ENCODE measurements at regions not wholly inside any gene's neighbourhood (a gene's known extent, or its start where the extent isn't known, plus 50 kb on each side); places are given as distances from the start of the nearest gene placed in this dataset.

DNA sequence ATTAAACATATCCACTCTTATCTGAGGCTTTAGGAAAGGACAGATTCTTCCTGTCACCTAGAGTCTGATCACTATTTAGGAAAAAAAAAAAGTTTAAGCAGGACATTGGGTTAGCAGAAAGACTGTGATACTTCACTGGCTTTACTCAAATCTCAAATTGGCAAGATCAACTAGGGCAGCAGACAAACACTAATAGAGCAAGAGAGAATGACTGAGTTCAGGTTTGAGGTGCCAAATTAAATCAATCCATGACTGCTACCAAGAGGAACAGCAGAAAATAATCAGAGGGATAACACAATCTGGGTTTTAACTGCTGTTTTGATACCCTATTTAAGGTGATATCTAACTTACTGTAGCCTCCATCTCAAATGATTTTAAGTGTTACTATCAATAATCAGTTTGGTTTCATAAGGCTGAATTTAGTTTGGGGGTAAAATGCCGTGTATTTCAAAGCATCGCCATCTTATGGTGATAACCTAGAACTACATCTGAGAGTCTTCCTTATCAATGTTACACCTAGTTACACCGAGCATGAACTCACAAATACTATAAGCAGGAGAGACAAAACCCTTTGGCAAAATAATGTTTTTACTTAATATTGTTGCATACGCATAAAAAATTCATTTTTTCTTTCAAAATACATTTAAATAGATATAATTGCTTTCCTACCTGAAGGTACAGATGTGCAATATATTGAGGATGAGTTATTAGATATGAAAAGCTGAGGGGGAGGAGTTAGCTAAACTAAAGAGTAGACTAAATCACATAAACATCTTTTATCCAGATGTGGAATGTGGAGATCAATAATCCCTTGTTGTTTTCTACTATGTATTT, 286.4 kb upstream of the CDH12 start:
- TF ChIP-seq, protein P1, sequence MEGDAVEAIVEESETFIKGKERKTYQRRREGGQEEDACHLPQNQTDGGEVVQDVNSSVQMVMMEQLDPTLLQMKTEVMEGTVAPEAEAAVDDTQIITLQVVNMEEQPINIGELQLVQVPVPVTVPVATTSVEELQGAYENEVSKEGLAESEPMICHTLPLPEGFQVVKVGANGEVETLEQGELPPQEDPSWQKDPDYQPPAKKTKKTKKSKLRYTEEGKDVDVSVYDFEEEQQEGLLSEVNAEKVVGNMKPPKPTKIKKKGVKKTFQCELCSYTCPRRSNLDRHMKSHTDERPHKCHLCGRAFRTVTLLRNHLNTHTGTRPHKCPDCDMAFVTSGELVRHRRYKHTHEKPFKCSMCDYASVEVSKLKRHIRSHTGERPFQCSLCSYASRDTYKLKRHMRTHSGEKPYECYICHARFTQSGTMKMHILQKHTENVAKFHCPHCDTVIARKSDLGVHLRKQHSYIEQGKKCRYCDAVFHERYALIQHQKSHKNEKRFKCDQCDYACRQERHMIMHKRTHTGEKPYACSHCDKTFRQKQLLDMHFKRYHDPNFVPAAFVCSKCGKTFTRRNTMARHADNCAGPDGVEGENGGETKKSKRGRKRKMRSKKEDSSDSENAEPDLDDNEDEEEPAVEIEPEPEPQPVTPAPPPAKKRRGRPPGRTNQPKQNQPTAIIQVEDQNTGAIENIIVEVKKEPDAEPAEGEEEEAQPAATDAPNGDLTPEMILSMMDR (IDR thresholded peaks at IDR 0.05): no peak
- no peak for ATAC-seq (ENCODE audit: low read depth)
- no peaks in the 10 kb centered on the region for H3K4me1 Mint-ChIP-seq
- H3K36me3 Mint-ChIP-seq (ENCODE audit: low read depth): no peaks in the 10 kb centered on the region
- H3K9me3 Mint-ChIP-seq: no peaks in the 10 kb centered on the region
- no peaks in the 10 kb centered on the region for H3K27me3 Mint-ChIP-seq
- intact Hi-C loops (cut with micrococcal nuclease): loop anchor here (1.0 to 2.0 kb wide), 2 partner anchors 250 to 1329 kb away; no protein-coding TSS in a partner anchor
- no peak for DNase-seq
- ChIA-PET POLR2A (no interaction called here), CTCF (no interaction called here)
- no peak overlapping the region for H3K27ac Mint-ChIP-seq
- no peak overlapping the region for H3K4me3 Mint-ChIP-seq

DNA sequence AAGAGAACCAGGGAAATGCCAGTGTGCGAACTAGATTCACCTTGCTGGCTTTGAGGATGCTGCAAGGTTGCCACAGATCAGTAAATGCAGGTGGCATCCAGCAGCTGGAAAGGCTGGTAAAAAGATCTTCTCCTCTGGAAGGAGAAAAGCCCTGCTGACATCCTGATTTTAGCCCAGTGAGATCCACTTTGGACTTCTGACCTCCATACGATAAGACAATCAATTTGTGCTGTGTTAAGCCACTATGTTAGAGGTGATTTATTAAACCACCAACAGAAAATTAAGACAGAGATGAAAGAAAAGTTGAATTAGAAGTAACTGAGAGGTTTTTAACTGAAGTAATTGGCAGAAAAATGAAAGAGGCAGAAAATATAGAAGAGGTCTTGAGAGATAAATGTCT, 283.8 kb upstream of the CDH12 start:
- no peaks in the 10 kb centered on the region for H3K36me3 Mint-ChIP-seq (ENCODE audit: low read depth)
- H3K4me1 Mint-ChIP-seq: no peaks in the 10 kb centered on the region
- TF ChIP-seq, protein P1 (IDR thresholded peaks at IDR 0.05): no peak
- CTCF ChIA-PET: no interaction called here
- intact Hi-C loops (cut with micrococcal nuclease): no loop called here
- no peaks in the 10 kb centered on the region for H3K27me3 Mint-ChIP-seq
- H3K9me3 Mint-ChIP-seq: no peaks in the 10 kb centered on the region
- ATAC-seq (ENCODE audit: low read depth) (no peak), DNase-seq (no peak)
- no peak overlapping the region for H3K27ac Mint-ChIP-seq
- no peak overlapping the region for H3K4me3 Mint-ChIP-seq
- POLR2A ChIA-PET: no interaction called here

DNA sequence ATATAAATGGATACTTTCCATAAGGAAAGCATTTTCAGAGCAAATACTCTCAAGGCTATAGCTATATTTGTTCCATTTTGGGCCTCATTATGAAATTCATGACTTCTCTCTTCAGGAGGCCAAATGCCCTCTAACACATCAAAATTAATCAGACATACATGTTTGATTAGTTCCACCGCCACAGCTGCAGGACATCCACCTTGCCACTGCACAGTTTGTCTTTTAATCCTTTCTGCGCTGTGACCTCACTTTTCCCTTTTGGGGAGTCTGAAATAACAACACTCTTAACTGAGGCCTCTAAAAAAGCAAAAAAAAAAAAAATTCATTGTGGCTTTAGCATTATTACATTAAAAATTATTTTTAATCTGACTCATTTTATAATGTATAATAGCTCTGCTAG, 279.1 kb upstream of the CDH12 start:
- Mint-ChIP-seq H3K4me1 (no peaks in the 10 kb centered on the region), H3K36me3 (ENCODE audit: low read depth) (no peaks in the 10 kb centered on the region), H3K27me3 (no peaks in the 10 kb centered on the region), H3K9me3 (no peaks in the 10 kb centered on the region), H3K27ac (no peak overlapping the region), H3K4me3 (no peak overlapping the region)
- ATAC-seq (ENCODE audit: low read depth) (no peak), DNase-seq (no peak)
- intact Hi-C loops (cut with micrococcal nuclease): no loop called here
- TF ChIP-seq, protein P1 (IDR thresholded peaks at IDR 0.05): no peak
- CTCF ChIA-PET: no interaction called here
- POLR2A ChIA-PET: no interaction called here

DNA sequence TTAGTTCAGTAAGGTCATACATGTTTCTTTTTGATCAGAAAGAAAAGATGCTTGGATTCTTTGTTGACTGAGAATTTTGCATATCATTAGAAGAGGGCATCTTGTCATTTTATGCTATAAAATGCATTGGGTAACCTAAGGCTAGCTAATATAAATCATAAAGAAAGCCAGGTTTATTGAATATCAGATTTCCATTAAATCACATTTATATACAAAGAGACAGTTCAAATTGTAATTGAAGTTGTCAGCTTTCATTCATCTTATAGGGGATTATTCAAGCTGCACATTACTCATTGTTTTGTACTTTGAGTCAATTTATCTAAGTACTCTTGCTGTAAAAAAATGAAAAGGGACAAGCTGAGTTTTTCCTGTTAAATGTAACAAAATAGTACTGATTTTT, 259.1 kb upstream of the CDH12 start:
- TF ChIP-seq, protein P1 (IDR thresholded peaks at IDR 0.05): no peak
- CTCF ChIA-PET: no interaction called here
- no peaks in the 10 kb centered on the region for H3K27me3 Mint-ChIP-seq
- POLR2A ChIA-PET: no interaction called here
- H3K4me3 Mint-ChIP-seq: no peak overlapping the region
- H3K36me3 Mint-ChIP-seq (ENCODE audit: low read depth): no peaks in the 10 kb centered on the region
- DNase-seq (no peak), ATAC-seq (ENCODE audit: low read depth) (no peak)
- intact Hi-C loops (cut with micrococcal nuclease): no loop called here
- no peak overlapping the region for H3K27ac Mint-ChIP-seq
- H3K4me1 Mint-ChIP-seq: no peaks in the 10 kb centered on the region
- H3K9me3 Mint-ChIP-seq: peaks cover 5% of the 10 kb centered on the region

DNA sequence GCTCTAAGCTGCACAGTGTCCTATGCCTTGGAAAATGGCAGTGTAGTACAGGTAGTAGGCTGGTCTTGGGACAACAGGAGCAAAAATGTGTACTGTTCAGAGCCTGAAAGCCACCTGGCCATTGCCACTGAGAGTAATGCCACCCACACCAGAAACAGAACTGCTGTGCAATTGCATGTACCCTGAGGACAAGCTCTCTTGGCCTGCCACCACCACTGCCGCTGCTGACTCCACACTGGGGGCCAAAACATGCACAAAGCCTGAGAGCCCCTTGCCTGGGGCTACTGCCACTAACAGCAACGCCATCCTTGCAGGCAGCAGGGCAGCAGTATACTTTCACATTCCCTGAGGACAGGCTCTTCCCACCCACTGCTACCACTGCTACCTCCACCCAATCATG, 251.9 kb upstream of the CDH12 start:
- Mint-ChIP-seq H3K4me1 (no peaks in the 10 kb centered on the region), H3K27ac (no peak overlapping the region), H3K4me3 (no peak overlapping the region), H3K36me3 (ENCODE audit: low read depth) (no peaks in the 10 kb centered on the region), H3K9me3 (peaks cover 27% of the 10 kb centered on the region), H3K27me3 (no peaks in the 10 kb centered on the region)
- DNase-seq (no peak), ATAC-seq (ENCODE audit: low read depth) (no peak)
- TF ChIP-seq, protein P1 (IDR thresholded peaks at IDR 0.05): no peak
- ChIA-PET CTCF (no interaction called here), POLR2A (no interaction called here)
- intact Hi-C loops (cut with micrococcal nuclease): no loop called here

Data from activated B cell treated with CpG ODN at 0.5 μM for 24 hours (primary cell).